HepG2 (cell line): ENCODE measurements at regions not wholly inside any gene's neighbourhood (a gene's known extent, or its start where the extent isn't known, plus 50 kb on each side); places are given as distances from the start of the nearest gene placed in this dataset.

Experiments
- ATAC-seq: fragments of 200-7000 bp; cut with Tn5 transposase; 3 replicates; pipeline ENCODE4 v1.9.1; 2020; ENCODE audit warnings: mild to moderate bottlenecking, moderate library complexity
- BruUV-seq: library from RNA; stranded (reverse); fragments of 400-500 nt; replicated peaks from 2 replicates; lab custom pipeline; 2021; lab: Mats Ljungman, UMichigan
- CTCF ChIA-PET: fragments of 300-600 bp; formaldehyde crosslinking; extraction: SDS; loops from one replicate; lab custom pipeline; 2021; ENCODE audit warnings: low total read pairs, inconsistent platforms, low intra/inter-chr PET ratio; lab: Yijun Ruan, JAX
- POLR2A ChIA-PET: fragments of 350-600 bp; sonication (Branson Sonifier 250); formaldehyde crosslinking; loops from one replicate; lab custom pipeline; 2020; ENCODE audit warnings: antibody characterized with exemption, inconsistent platforms; lab: Yijun Ruan, JAX
- DNase-seq: peaks from one replicate; pipeline ENCODE4 v3.0.0-alpha.2; 2015; ENCODE audit warnings: low spot score
- FAIRE-seq: peaks from 3 replicates; lab custom pipeline; 2011; peaks lifted over from hg19 to GRCh38; lab: Jason Lieb, UNC
- H2AFZ ChIP-seq: one replicate; pipeline ENCODE4 v1.6.1; 2011; ENCODE audit warnings: low read length, inconsistent platforms
- H3K27ac ChIP-seq: fragments of 300-600 bp; 3 replicates; pipeline ENCODE4 v1.8.0; 2011; ENCODE audit warnings: mixed run types, mild to moderate bottlenecking, mixed read lengths, low read length, inconsistent platforms; ENCODE audit not compliant: insufficient read depth; ENCODE audit errors: extremely low read length
- H3K27me3 ChIP-seq, 2 experiments: fragments of 200-600 bp in 1 of 2; 2 replicates in 1 of 2; 3 replicates in 1 of 2; pipeline versions ENCODE4 v1.6.0 to v1.8.0; 2011; ENCODE audit warnings: low read length in 2 of 2, mild to moderate bottlenecking in 2 of 2, moderate library complexity in 2 of 2, inconsistent platforms in 1 of 2; ENCODE audit not compliant: insufficient read depth in 2 of 2, control insufficient read depth in 1 of 2
- H3K36me3 ChIP-seq, 2 experiments: fragments of 200-600 bp in 1 of 2; replicated peaks in 1 of 2; 2 replicates in 1 of 2; 3 replicates in 1 of 2; pipeline versions ENCODE4 v1.5.1 to v1.8.0; 2011; ENCODE audit warnings: low read length in 2 of 2, inconsistent platforms in 1 of 2; ENCODE audit not compliant: insufficient read depth in 2 of 2, control insufficient read depth in 1 of 2
- H3K4me1 ChIP-seq: 2 replicates; pipeline ENCODE4 v1.5.1; 2012; ENCODE audit warnings: low read length, inconsistent platforms; ENCODE audit not compliant: insufficient read depth
- H3K4me2 ChIP-seq: 2 replicates; pipeline ENCODE4 v1.6.0; 2011; ENCODE audit warnings: low read depth, low read length, inconsistent platforms
- H3K4me3 ChIP-seq, 3 experiments: fragments of 200-600 bp in 1 of 3; sonication (generic), shearing (Covaris generic) in 1 of 3; replicated peaks in 1 of 3; 2 replicates each; pipeline ENCODE4 v1.5.1; 2011 to 2016; ENCODE audit warnings: low read length in 3 of 3, inconsistent platforms in 2 of 3, low read depth in 2 of 3, mild to moderate bottlenecking in 2 of 3, control low read depth in 1 of 3, mixed read lengths in 1 of 3; ENCODE audit not compliant: insufficient read depth in 1 of 3
- H3K79me2 ChIP-seq: one replicate; pipeline ENCODE4 v1.6.1; 2011; ENCODE audit warnings: low read length, inconsistent platforms; ENCODE audit not compliant: insufficient read depth
- H3K9ac ChIP-seq: 2 replicates; pipeline ENCODE4 v1.6.0; 2011; ENCODE audit warnings: mild to moderate bottlenecking, low read depth, low read length, inconsistent platforms; ENCODE audit not compliant: insufficient read depth
- H3K9me3 ChIP-seq: 2 replicates; pipeline ENCODE4 v1.5.1; 2012; ENCODE audit warnings: mild to moderate bottlenecking, low read length
- H4K20me1 ChIP-seq: 2 replicates; pipeline ENCODE4 v1.6.0; 2011; ENCODE audit warnings: inconsistent platforms, mild to moderate bottlenecking, low read length, moderate library complexity; ENCODE audit not compliant: insufficient read depth
- CEBPB ChIP-seq: IDR thresholded peaks from 2 replicates; pipeline ENCODE4 v1.6.1; 2011; ENCODE audit warnings: low read depth, low read length, improper control_type of control experiment, borderline replicate concordance
- HDAC1 ChIP-seq: sonication (generic); formaldehyde crosslinking; IDR thresholded peaks from 2 replicates; pipeline ENCODE4 v1.5.1; 2020; ENCODE audit warnings: mild to moderate bottlenecking, missing genetic modification reagents
- HMG20B ChIP-seq: conservative IDR thresholded peaks from 2 replicates; pipeline ENCODE4 v1.6.1; 2016; ENCODE audit warnings: missing genetic modification reagents, missing compliant biosample characterization
- HOXA5 ChIP-seq: sonication (generic); formaldehyde crosslinking; IDR thresholded peaks from 2 replicates; pipeline ENCODE4 v1.4.0; 2020; ENCODE audit warnings: missing genetic modification reagents
- KLF11 ChIP-seq: IDR thresholded peaks from 2 replicates; pipeline ENCODE4 v1.6.1; 2016; ENCODE audit warnings: missing compliant biosample characterization
- MYPOP ChIP-seq: sonication (generic); formaldehyde crosslinking; IDR thresholded peaks from 2 replicates; pipeline ENCODE4 v1.8.1; 2023; ENCODE audit warnings: mild to moderate bottlenecking, moderate library complexity, missing genetic modification reagents
- SATB2 ChIP-seq: sonication (generic); formaldehyde crosslinking; IDR thresholded peaks from 2 replicates; pipeline ENCODE4 v1.5.0; 2020; ENCODE audit warnings: missing genetic modification reagents
- STAT5B ChIP-seq: sonication (generic); formaldehyde crosslinking; IDR thresholded peaks from 2 replicates; pipeline ENCODE4 v1.4.0; 2020; ENCODE audit warnings: missing genetic modification reagents
- TSC22D2 ChIP-seq: sonication (generic); formaldehyde crosslinking; IDR thresholded peaks from 2 replicates; pipeline ENCODE4 v1.5.1; 2020; ENCODE audit warnings: missing genetic modification reagents, mild to moderate bottlenecking, borderline replicate concordance
- ZNF570 ChIP-seq: sonication (generic); formaldehyde crosslinking; IDR thresholded peaks from 2 replicates; pipeline ENCODE4 v1.4.0; 2020; ENCODE audit warnings: mild to moderate bottlenecking, missing genetic modification reagents, borderline replicate concordance
- ZNF589 ChIP-seq: sonication (generic); formaldehyde crosslinking; conservative IDR thresholded peaks from 2 replicates; pipeline ENCODE4 v1.8.0; 2022; ENCODE audit warnings: mild to moderate bottlenecking, moderate library complexity, missing genetic modification reagents
- WGBS: methylation state at CpG from one replicate; pipeline ENCODE4 v1.1.6; 2017; ENCODE audit warnings: low lambda C conversion rate; 5-methylcytosine and 5-hydroxymethylcytosine counted together
- in situ Hi-C: cut with HindIII; loops from 2 replicates; pipeline ENCODE4 v1.10.0; 2017; ENCODE audit warnings: low pct_unique_long_range_greater_than_20kb; ENCODE audit not compliant: extremely low pct_ligation_motif_present
- intact Hi-C: fragments of 100-400 bp; cut with micrococcal nuclease; formaldehyde crosslinking; loops from one replicate; pipeline ENCODE4 v1.10.0; 2022; ENCODE audit not compliant: unreplicated experiment
- TF ChIP-seq, protein P1 (sequence below): sonication (generic); formaldehyde crosslinking; IDR thresholded peaks from 2 replicates; pipeline ENCODE4 v1.4.0; 2020; ENCODE audit warnings: low read depth, missing genetic modification reagents
- TF ChIP-seq, protein P2 (sequence below): sonication (generic); formaldehyde crosslinking; conservative IDR thresholded peaks from 2 replicates; pipeline ENCODE4 v1.5.0; 2020; ENCODE audit warnings: missing genetic modification reagents
- TF ChIP-seq, protein P3 (sequence below): sonication (generic); formaldehyde crosslinking; IDR thresholded peaks from 2 replicates; pipeline ENCODE4 v1.5.1; 2020; ENCODE audit warnings: missing genetic modification reagents, mild to moderate bottlenecking, borderline replicate concordance
- TF ChIP-seq, protein P4 (sequence below): sonication (generic); formaldehyde crosslinking; IDR thresholded peaks from 2 replicates; pipeline ENCODE4 v1.4.0; 2020; ENCODE audit warnings: missing genetic modification reagents

- DNase-seq (no peak), FAIRE-seq (no peak), ATAC-seq (no peak)
- in situ Hi-C loops (no loop called here), intact Hi-C loops (no loop called here)
- BruUV-seq, result no TSS peak
- Histone ChIP-seq H3K4me2 (no peak overlapping the region), H2AFZ (no peak overlapping the region), H3K36me3 (no peaks in the 10 kb centered on the region), H4K20me1 (no peaks in the 10 kb centered on the region), H3K79me2 (no peaks in the 10 kb centered on the region), H3K9ac (no peak overlapping the region), H3K27ac (no peak overlapping the region), H3K27me3 (peaks cover 0 to 4% of the 10 kb centered on the region in 2 experiments; a peak in 2 of 5 replicates), H3K9me3 (no peaks in the 10 kb centered on the region), H3K4me1 (no peaks in the 10 kb centered on the region), H3K4me3 (no peak overlapping the region)
- POLR2A ChIA-PET, result no interaction called here
- CTCF ChIA-PET, result no interaction called here
- WGBS, result 20% methylated on average over 11 of the region's 11 CpGs
- TF ChIP-seq MYPOP (CRISPR knock-in tag) (no peak), CEBPB (no peak), HMG20B (CRISPR knock-in tag) (no peak), ZNF570 (CRISPR knock-in tag) (no peak), HDAC1 (CRISPR knock-in tag) (no peak), KLF11 (CRISPR knock-in tag) (no peak), HOXA5 (no peak), ZNF589 (no peak), STAT5B (no peak), TSC22D2 (CRISPR knock-in tag) (no peak), SATB2 (CRISPR knock-in tag) (no peak)
- TF ChIP-seq, protein P1, sequence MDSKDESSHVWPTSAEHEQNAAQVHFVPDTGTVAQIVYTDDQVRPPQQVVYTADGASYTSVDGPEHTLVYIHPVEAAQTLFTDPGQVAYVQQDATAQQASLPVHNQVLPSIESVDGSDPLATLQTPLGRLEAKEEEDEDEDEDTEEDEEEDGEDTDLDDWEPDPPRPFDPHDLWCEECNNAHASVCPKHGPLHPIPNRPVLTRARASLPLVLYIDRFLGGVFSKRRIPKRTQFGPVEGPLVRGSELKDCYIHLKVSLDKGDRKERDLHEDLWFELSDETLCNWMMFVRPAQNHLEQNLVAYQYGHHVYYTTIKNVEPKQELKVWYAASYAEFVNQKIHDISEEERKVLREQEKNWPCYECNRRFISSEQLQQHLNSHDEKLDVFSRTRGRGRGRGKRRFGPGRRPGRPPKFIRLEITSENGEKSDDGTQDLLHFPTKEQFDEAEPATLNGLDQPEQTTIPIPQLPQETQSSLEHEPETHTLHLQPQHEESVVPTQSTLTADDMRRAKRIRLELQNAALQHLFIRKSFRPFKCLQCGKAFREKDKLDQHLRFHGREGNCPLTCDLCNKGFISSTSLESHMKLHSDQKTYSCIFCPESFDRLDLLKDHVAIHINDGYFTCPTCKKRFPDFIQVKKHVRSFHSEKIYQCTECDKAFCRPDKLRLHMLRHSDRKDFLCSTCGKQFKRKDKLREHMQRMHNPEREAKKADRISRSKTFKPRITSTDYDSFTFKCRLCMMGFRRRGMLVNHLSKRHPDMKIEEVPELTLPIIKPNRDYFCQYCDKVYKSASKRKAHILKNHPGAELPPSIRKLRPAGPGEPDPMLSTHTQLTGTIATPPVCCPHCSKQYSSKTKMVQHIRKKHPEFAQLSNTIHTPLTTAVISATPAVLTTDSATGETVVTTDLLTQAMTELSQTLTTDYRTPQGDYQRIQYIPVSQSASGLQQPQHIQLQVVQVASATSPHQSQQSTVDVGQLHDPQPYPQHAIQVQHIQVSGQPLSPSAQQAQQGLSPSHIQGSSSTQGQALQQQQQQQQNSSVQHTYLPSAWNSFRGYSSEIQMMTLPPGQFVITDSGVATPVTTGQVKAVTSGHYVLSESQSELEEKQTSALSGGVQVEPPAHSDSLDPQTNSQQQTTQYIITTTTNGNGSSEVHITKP (CRISPR knock-in tag), result no peak
- TF ChIP-seq, protein P2, sequence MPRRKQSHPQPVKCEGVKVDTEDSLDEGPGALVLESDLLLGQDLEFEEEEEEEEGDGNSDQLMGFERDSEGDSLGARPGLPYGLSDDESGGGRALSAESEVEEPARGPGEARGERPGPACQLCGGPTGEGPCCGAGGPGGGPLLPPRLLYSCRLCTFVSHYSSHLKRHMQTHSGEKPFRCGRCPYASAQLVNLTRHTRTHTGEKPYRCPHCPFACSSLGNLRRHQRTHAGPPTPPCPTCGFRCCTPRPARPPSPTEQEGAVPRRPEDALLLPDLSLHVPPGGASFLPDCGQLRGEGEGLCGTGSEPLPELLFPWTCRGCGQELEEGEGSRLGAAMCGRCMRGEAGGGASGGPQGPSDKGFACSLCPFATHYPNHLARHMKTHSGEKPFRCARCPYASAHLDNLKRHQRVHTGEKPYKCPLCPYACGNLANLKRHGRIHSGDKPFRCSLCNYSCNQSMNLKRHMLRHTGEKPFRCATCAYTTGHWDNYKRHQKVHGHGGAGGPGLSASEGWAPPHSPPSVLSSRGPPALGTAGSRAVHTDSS (CRISPR knock-in tag), result no peak
- TF ChIP-seq, protein P3, sequence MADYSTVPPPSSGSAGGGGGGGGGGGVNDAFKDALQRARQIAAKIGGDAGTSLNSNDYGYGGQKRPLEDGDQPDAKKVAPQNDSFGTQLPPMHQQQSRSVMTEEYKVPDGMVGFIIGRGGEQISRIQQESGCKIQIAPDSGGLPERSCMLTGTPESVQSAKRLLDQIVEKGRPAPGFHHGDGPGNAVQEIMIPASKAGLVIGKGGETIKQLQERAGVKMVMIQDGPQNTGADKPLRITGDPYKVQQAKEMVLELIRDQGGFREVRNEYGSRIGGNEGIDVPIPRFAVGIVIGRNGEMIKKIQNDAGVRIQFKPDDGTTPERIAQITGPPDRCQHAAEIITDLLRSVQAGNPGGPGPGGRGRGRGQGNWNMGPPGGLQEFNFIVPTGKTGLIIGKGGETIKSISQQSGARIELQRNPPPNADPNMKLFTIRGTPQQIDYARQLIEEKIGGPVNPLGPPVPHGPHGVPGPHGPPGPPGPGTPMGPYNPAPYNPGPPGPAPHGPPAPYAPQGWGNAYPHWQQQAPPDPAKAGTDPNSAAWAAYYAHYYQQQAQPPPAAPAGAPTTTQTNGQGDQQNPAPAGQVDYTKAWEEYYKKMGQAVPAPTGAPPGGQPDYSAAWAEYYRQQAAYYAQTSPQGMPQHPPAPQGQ (CRISPR knock-in tag), result no peak
- TF ChIP-seq, protein P4, sequence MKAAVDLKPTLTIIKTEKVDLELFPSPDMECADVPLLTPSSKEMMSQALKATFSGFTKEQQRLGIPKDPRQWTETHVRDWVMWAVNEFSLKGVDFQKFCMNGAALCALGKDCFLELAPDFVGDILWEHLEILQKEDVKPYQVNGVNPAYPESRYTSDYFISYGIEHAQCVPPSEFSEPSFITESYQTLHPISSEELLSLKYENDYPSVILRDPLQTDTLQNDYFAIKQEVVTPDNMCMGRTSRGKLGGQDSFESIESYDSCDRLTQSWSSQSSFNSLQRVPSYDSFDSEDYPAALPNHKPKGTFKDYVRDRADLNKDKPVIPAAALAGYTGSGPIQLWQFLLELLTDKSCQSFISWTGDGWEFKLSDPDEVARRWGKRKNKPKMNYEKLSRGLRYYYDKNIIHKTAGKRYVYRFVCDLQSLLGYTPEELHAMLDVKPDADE, result no peak
These were observed 460.5 kb upstream of the ARID1B start for GRCh38 chr6:156316583-156317125.
